KMS-11 (cell line): ENCODE measurements at regions not wholly inside any gene's neighbourhood (a gene's known extent, or its start where the extent isn't known, plus 50 kb on each side); places are given as distances from the start of the nearest gene placed in this dataset.

Source experiments
- H2AFZ ChIP-seq: fragments of 200-600 bp; sonication (generic); 2 replicates; pipeline ENCODE4 v1.6.1; 2016; ENCODE audit warnings: antibody characterized with exemption, mixed run types, low read depth
- H3K27ac ChIP-seq: fragments of 200-600 bp; sonication (generic); 2 replicates; pipeline ENCODE4 v1.6.1; 2016; ENCODE audit warnings: mild to moderate bottlenecking, mixed run types
- H3K27me3 ChIP-seq: fragments of 200-600 bp; sonication (generic); 2 replicates; pipeline ENCODE4 v1.6.1; 2017; ENCODE audit warnings: mild to moderate bottlenecking, low read depth, mixed run types, moderate library complexity; ENCODE audit not compliant: insufficient read depth
- H3K36me3 ChIP-seq: fragments of 200-600 bp; sonication (generic); 2 replicates; pipeline ENCODE4 v1.6.1; 2017; ENCODE audit warnings: mild to moderate bottlenecking, mixed run types; ENCODE audit not compliant: insufficient read depth
- H3K4me1 ChIP-seq: fragments of 200-600 bp; sonication (generic); 2 replicates; pipeline ENCODE4 v1.6.1; 2016; ENCODE audit warnings: mild to moderate bottlenecking, low read depth, mixed run types; ENCODE audit not compliant: poor library complexity, severe bottlenecking
- H3K4me2 ChIP-seq: fragments of 200-600 bp; sonication (generic); 2 replicates; pipeline ENCODE4 v1.7.0; 2016; ENCODE audit warnings: mild to moderate bottlenecking, mixed run types
- H3K4me3 ChIP-seq: fragments of 200-600 bp; sonication (generic); IDR thresholded peaks from 2 replicates; pipeline ENCODE4 v1.6.1; 2017; ENCODE audit warnings: low read depth, low read length, mixed read lengths; ENCODE audit not compliant: insufficient read depth
- H3K79me2 ChIP-seq: fragments of 200-600 bp; sonication (generic); 2 replicates; pipeline ENCODE4 v1.6.1; 2016; ENCODE audit warnings: low read depth, mixed run types; ENCODE audit not compliant: insufficient read depth
- H3K9ac ChIP-seq: fragments of 200-600 bp; sonication (generic); 2 replicates; pipeline ENCODE4 v1.6.1; 2016; ENCODE audit warnings: mild to moderate bottlenecking, mixed run types
- H4K20me1 ChIP-seq: fragments of 200-600 bp; sonication (generic); 2 replicates; pipeline ENCODE4 v1.6.1; 2016; ENCODE audit warnings: mild to moderate bottlenecking, mixed run types; ENCODE audit not compliant: insufficient read depth
- CTCF ChIP-seq: fragments of 200-600 bp; sonication (generic); conservative IDR thresholded peaks from 2 replicates; pipeline ENCODE4 v1.6.1; 2017; ENCODE audit warnings: low read depth, mild to moderate bottlenecking, antibody characterized with exemption, low read length, moderate library complexity, mixed read lengths

GRCh38 chr2:173830170-173830569, 135.0 kb downstream of the SP3 start:
- H3K79me2 ChIP-seq, result no peaks in the 10 kb centered on the region
- TF ChIP-seq CTCF, result no peak
- no peak overlapping the region for H2AFZ ChIP-seq
- no peak overlapping the region for H3K9ac ChIP-seq
- no peak overlapping the region for H3K4me3 ChIP-seq
- no peak overlapping the region for H3K27ac ChIP-seq
- H3K36me3 ChIP-seq, result no peaks in the 10 kb centered on the region
- H3K4me1 ChIP-seq, result no peaks in the 10 kb centered on the region
- H3K4me2 ChIP-seq, result no peak overlapping the region
- H4K20me1 ChIP-seq, result no peaks in the 10 kb centered on the region
- no peaks in the 10 kb centered on the region for H3K27me3 ChIP-seq

- H2AFZ ChIP-seq, result no peak overlapping the region
- no peaks in the 10 kb centered on the region for H3K36me3 ChIP-seq
- H3K4me2 ChIP-seq, result no peak overlapping the region
- no peak overlapping the region for H3K4me3 ChIP-seq
- TF ChIP-seq CTCF, result no peak
- no peaks in the 10 kb centered on the region for H3K79me2 ChIP-seq
- H4K20me1 ChIP-seq, result no peaks in the 10 kb centered on the region
- H3K9ac ChIP-seq, result no peak overlapping the region
- H3K27me3 ChIP-seq, result no peaks in the 10 kb centered on the region
- no peaks in the 10 kb centered on the region for H3K4me1 ChIP-seq
- no peak overlapping the region for H3K27ac ChIP-seq
These were observed 133.6 kb downstream of the SP3 start for GRCh38 chr2:173831312-173832229.

DNA sequence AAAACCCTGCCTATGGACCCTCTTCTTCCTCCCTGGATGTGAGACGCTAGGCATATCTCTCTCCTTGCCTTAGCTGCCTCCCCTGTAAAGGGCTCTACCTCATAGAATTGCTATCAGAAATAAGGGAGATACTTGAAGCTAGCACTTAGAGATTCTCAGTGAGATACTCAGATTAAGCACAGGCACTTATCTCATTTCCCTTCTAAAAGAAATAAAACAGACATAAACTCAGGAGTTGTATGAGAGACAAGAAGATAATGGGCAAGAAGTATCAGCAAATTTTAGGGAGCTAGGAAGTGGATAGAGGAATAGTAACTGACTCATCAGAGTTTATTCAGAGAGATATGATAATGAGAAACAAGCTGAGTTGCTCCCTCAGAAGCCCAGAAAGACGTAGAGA, 131.0 kb downstream of the SP3 start:
- H3K9ac ChIP-seq, result no peak overlapping the region
- no peaks in the 10 kb centered on the region for H3K36me3 ChIP-seq
- H3K4me1 ChIP-seq, result no peaks in the 10 kb centered on the region
- no peaks in the 10 kb centered on the region for H4K20me1 ChIP-seq
- H3K4me2 ChIP-seq, result no peak overlapping the region
- no peak for TF ChIP-seq CTCF
- no peak overlapping the region for H3K4me3 ChIP-seq
- no peak overlapping the region for H3K27ac ChIP-seq
- H3K79me2 ChIP-seq, result no peaks in the 10 kb centered on the region
- no peaks in the 10 kb centered on the region for H3K27me3 ChIP-seq
- H2AFZ ChIP-seq, result no peak overlapping the region

- no peak for TF ChIP-seq CTCF
- Histone ChIP-seq H3K4me2 (no peak overlapping the region), H3K79me2 (no peaks in the 10 kb centered on the region), H3K9ac (no peak overlapping the region), H3K4me3 (no peak overlapping the region), H3K36me3 (no peaks in the 10 kb centered on the region), H2AFZ (no peak overlapping the region), H3K27ac (no peak overlapping the region), H3K27me3 (no peaks in the 10 kb centered on the region), H3K4me1 (no peaks in the 10 kb centered on the region), H4K20me1 (no peaks in the 10 kb centered on the region)
These were observed 129.4 kb downstream of the SP3 start for GRCh38 chr2:173835726-173836125.
